ENCODE measurements at regions not wholly inside any gene's neighbourhood (a gene's known extent, or its start where the extent isn't known, plus 50 kb on each side); places are given as distances from the start of the nearest gene placed in this dataset.

DNA sequence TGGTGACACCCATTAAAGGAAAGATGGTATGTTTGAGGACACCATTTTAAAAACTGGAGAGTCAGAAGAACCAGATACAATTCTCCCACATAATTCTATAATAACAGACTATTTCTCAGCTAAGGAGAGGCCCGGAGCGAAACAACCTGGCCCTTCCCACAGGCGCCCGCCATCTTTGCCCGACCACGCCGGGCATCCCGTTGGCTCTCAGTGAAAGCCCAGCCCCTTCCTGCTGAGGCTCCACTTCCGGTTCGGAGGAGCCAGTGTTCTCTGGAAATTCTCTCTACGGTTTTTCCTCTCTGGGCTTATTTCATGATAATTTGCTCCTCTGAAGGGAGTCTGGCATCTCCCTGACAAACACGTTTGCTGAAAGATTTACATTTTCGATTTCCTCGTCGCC lies 175.7 kb downstream of the AXIN2 start (continued):
- no peak for TF ChIP-seq UBTF (IDR thresholded peaks at IDR 0.05; ENCODE audit: borderline replicate concordance in 1 of 2, low read depth in 2 of 2, low read length in 2 of 2)
- 0 out of 2 replicates have a peak, but pooled peaks have one; percentile 36 for TF ChIP-seq POLR2G (IDR thresholded peaks at IDR 0.05; ENCODE audit: low read depth, low read length)
- peak in 1 of 2 experiments; percentile 46; a peak in 1 of 3 replicates for TF ChIP-seq CBX3 (IDR thresholded peaks at IDR 0.05; ENCODE audit: borderline replicate concordance in 1 of 2, low read length in 2 of 2)
- TF ChIP-seq NR2C2 (CRISPR knock-in tag; IDR thresholded peaks at IDR 0.05) = no peak
- TF ChIP-seq NR2C2 (tag; IDR thresholded peaks at IDR 0.05) = peak; percentile 59; the same call in 1 of the 2 replicates
- no peak for TF ChIP-seq RHOXF2B (CRISPR knock-in tag; conservative IDR thresholded peaks at IDR 0.05)
- TF ChIP-seq NFYB (IDR thresholded peaks at IDR 0.05; ENCODE audit: extremely low read depth, insufficient read length) = peak; percentile 24
- TF ChIP-seq ELF1 (tag; IDR thresholded peaks at IDR 0.05) = no peak
- TF ChIP-seq TFAM (CRISPR knock-in tag; conservative IDR thresholded peaks at IDR 0.05) = no peak

DNA sequence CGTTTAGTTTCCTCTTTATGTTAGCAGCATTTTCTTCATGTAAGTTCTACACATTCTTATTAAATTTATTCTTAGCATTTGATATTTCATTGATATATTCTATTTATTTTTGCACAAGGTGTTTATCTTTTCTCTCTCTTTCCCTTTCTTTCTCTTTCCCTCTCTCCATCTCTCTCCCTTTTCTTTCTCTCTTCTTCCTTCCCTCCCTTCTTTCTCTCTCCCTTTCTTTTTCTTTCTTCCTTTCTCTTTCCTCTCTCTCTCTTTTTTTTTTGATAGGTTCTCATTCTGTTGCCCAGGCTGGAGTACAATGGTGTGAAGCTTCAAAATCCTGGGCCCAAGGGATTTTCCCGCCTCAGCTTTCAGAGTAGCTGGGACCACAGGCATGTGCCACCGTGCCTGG lies 176.4 kb downstream of the AXIN2 start:
- CTCF ChIA-PET (ENCODE audit: low intra/inter-chr PET ratio) = no interaction called here
- H3K4me1 ChIP-seq (replicated peaks in 1 of 2; ENCODE audit: control insufficient read depth in 2 of 2, insufficient read depth in 2 of 2, low read length in 2 of 2) = no peaks in the 10 kb centered on the region
- no peaks in the 10 kb centered on the region for H3K36me3 ChIP-seq (ENCODE audit: control insufficient read depth, insufficient read depth, low read length)
- H3K4me3 ChIP-seq = no peak overlapping the region
- TF ChIP-seq ZNF512 (tag; IDR thresholded peaks at IDR 0.05) = peak; percentile 79
- no peak for TF ChIP-seq CBFA2T3 (IDR thresholded peaks at IDR 0.05)
- POLR2A ChIA-PET = interaction anchor here (0.8 kb wide), 1 partner anchor 92 kb away, joined by 4 read pairs; no protein-coding TSS in a partner anchor
- H2AFZ ChIP-seq (ENCODE audit: low read depth, low read length) = no peak overlapping the region
- DNase-seq (ENCODE audit: extremely low read depth in 1 of 4, low spot score in 3 of 4) = no peak
- H3K9ac ChIP-seq (ENCODE audit: insufficient read depth in 1 of 2, low read depth in 2 of 2, low read length in 2 of 2) = no peak overlapping the region
- H3K27ac ChIP-seq (ENCODE audit: extremely low read depth, low read depth, low read length) = no peak overlapping the region
- no peak for ATAC-seq
- no peaks in the 10 kb centered on the region for H3K27me3 ChIP-seq (ENCODE audit: control insufficient read depth in 2 of 2, insufficient read depth in 2 of 2, low read length in 2 of 2)
- H3K9me1 ChIP-seq (ENCODE audit: control insufficient read depth, insufficient read depth, low read length) = no peaks in the 10 kb centered on the region
- no peaks in the 10 kb centered on the region for H3K9me3 ChIP-seq (replicated peaks; ENCODE audit: control insufficient read depth, insufficient read depth, low read depth, low read length)
- H4K20me1 ChIP-seq (replicated peaks; ENCODE audit: control insufficient read depth, insufficient read depth, low read length) = no peaks in the 10 kb centered on the region
- WGBS (ENCODE audit: insufficient coverage, low coverage, missing lambda C conversion rate) = 6% methylated on average over 3 of the region's 3 CpGs
- BruUV-seq (replicated peaks) = no TSS peak
- H3K4me2 ChIP-seq (ENCODE audit: insufficient read depth, low read length) = no peak overlapping the region
- in situ Hi-C loops (cut with MboI) = no loop called here
- H3K79me2 ChIP-seq (ENCODE audit: control insufficient read depth, insufficient read depth, low read length) = no peaks in the 10 kb centered on the region
- no peak for FAIRE-seq
- intact Hi-C loops (cut with micrococcal nuclease) = no loop called here
